HepG2 (cell line): ENCODE measurements at regions not wholly inside any gene's neighbourhood (a gene's known extent, or its start where the extent isn't known, plus 50 kb on each side); places are given as distances from the start of the nearest gene placed in this dataset.

Experiments
- ATAC-seq: fragments of 200-7000 bp; cut with Tn5 transposase; 3 replicates; pipeline ENCODE4 v1.9.1; 2020; ENCODE audit warnings: mild to moderate bottlenecking, moderate library complexity
- BruUV-seq: library from RNA; stranded (reverse); fragments of 400-500 nt; replicated peaks from 2 replicates; lab custom pipeline; 2021; lab: Mats Ljungman, UMichigan
- CTCF ChIA-PET: fragments of 300-600 bp; formaldehyde crosslinking; extraction: SDS; loops from one replicate; lab custom pipeline; 2021; ENCODE audit warnings: low total read pairs, inconsistent platforms, low intra/inter-chr PET ratio; lab: Yijun Ruan, JAX
- POLR2A ChIA-PET: fragments of 350-600 bp; sonication (Branson Sonifier 250); formaldehyde crosslinking; loops from one replicate; lab custom pipeline; 2020; ENCODE audit warnings: antibody characterized with exemption, inconsistent platforms; lab: Yijun Ruan, JAX
- DNase-seq: peaks from one replicate; pipeline ENCODE4 v3.0.0-alpha.2; 2015; ENCODE audit warnings: low spot score
- FAIRE-seq: peaks from 3 replicates; lab custom pipeline; 2011; peaks lifted over from hg19 to GRCh38; lab: Jason Lieb, UNC
- H2AFZ ChIP-seq: one replicate; pipeline ENCODE4 v1.6.1; 2011; ENCODE audit warnings: low read length, inconsistent platforms
- H3K27ac ChIP-seq: fragments of 300-600 bp; 3 replicates; pipeline ENCODE4 v1.8.0; 2011; ENCODE audit warnings: mixed run types, mild to moderate bottlenecking, mixed read lengths, low read length, inconsistent platforms; ENCODE audit not compliant: insufficient read depth; ENCODE audit errors: extremely low read length
- H3K27me3 ChIP-seq, 2 experiments: fragments of 200-600 bp in 1 of 2; 2 replicates in 1 of 2; 3 replicates in 1 of 2; pipeline versions ENCODE4 v1.6.0 to v1.8.0; 2011; ENCODE audit warnings: low read length in 2 of 2, mild to moderate bottlenecking in 2 of 2, moderate library complexity in 2 of 2, inconsistent platforms in 1 of 2; ENCODE audit not compliant: insufficient read depth in 2 of 2, control insufficient read depth in 1 of 2
- H3K36me3 ChIP-seq, 2 experiments: fragments of 200-600 bp in 1 of 2; replicated peaks in 1 of 2; 2 replicates in 1 of 2; 3 replicates in 1 of 2; pipeline versions ENCODE4 v1.5.1 to v1.8.0; 2011; ENCODE audit warnings: low read length in 2 of 2, inconsistent platforms in 1 of 2; ENCODE audit not compliant: insufficient read depth in 2 of 2, control insufficient read depth in 1 of 2
- H3K4me1 ChIP-seq: 2 replicates; pipeline ENCODE4 v1.5.1; 2012; ENCODE audit warnings: low read length, inconsistent platforms; ENCODE audit not compliant: insufficient read depth
- H3K4me2 ChIP-seq: 2 replicates; pipeline ENCODE4 v1.6.0; 2011; ENCODE audit warnings: low read depth, low read length, inconsistent platforms
- H3K4me3 ChIP-seq, 3 experiments: fragments of 200-600 bp in 1 of 3; sonication (generic), shearing (Covaris generic) in 1 of 3; replicated peaks in 1 of 3; 2 replicates each; pipeline ENCODE4 v1.5.1; 2011 to 2016; ENCODE audit warnings: low read length in 3 of 3, inconsistent platforms in 2 of 3, low read depth in 2 of 3, mild to moderate bottlenecking in 2 of 3, control low read depth in 1 of 3, mixed read lengths in 1 of 3; ENCODE audit not compliant: insufficient read depth in 1 of 3
- H3K79me2 ChIP-seq: one replicate; pipeline ENCODE4 v1.6.1; 2011; ENCODE audit warnings: low read length, inconsistent platforms; ENCODE audit not compliant: insufficient read depth
- H3K9ac ChIP-seq: 2 replicates; pipeline ENCODE4 v1.6.0; 2011; ENCODE audit warnings: mild to moderate bottlenecking, low read depth, low read length, inconsistent platforms; ENCODE audit not compliant: insufficient read depth
- H3K9me3 ChIP-seq: 2 replicates; pipeline ENCODE4 v1.5.1; 2012; ENCODE audit warnings: mild to moderate bottlenecking, low read length
- H4K20me1 ChIP-seq: 2 replicates; pipeline ENCODE4 v1.6.0; 2011; ENCODE audit warnings: inconsistent platforms, mild to moderate bottlenecking, low read length, moderate library complexity; ENCODE audit not compliant: insufficient read depth
- CBFB ChIP-seq: sonication (generic); formaldehyde crosslinking; IDR thresholded peaks from 2 replicates; pipeline ENCODE4 v1.4.0; 2020; ENCODE audit warnings: missing genetic modification reagents
- CSRNP1 ChIP-seq: sonication (generic); formaldehyde crosslinking; IDR thresholded peaks from 2 replicates; pipeline ENCODE4 v1.8.1; 2023; ENCODE audit warnings: mild to moderate bottlenecking, missing genetic modification reagents
- ETV5 ChIP-seq: IDR thresholded peaks from 2 replicates; pipeline ENCODE4 v1.6.1; 2018; ENCODE audit warnings: missing biosample characterization, missing genetic modification reagents, inconsistent platforms, borderline replicate concordance
- SNAPC2 ChIP-seq: sonication (generic); formaldehyde crosslinking; IDR thresholded peaks from 2 replicates; pipeline ENCODE4 v1.8.1; 2022; ENCODE audit warnings: mild to moderate bottlenecking, missing genetic modification reagents
- YEATS4 ChIP-seq: sonication (generic); formaldehyde crosslinking; IDR thresholded peaks from 2 replicates; pipeline ENCODE4 v1.4.0; 2020; ENCODE audit warnings: missing genetic modification reagents, borderline replicate concordance
- ZNF414 ChIP-seq: sonication (generic); formaldehyde crosslinking; IDR thresholded peaks from 2 replicates; pipeline ENCODE4 v1.5.0; 2020; ENCODE audit warnings: missing genetic modification reagents
- ZNF558 ChIP-seq: sonication (generic); formaldehyde crosslinking; IDR thresholded peaks from 2 replicates; pipeline ENCODE4 v1.9.0; 2022; ENCODE audit warnings: mild to moderate bottlenecking, missing genetic modification reagents, borderline replicate concordance
- ZNF850 ChIP-seq: sonication (generic); formaldehyde crosslinking; conservative IDR thresholded peaks from 2 replicates; pipeline ENCODE4 v1.9.0; 2021; ENCODE audit warnings: mild to moderate bottlenecking, missing genetic modification reagents
- WGBS: methylation state at CpG from one replicate; pipeline ENCODE4 v1.1.6; 2017; ENCODE audit warnings: low lambda C conversion rate; 5-methylcytosine and 5-hydroxymethylcytosine counted together
- in situ Hi-C: cut with HindIII; loops from 2 replicates; pipeline ENCODE4 v1.10.0; 2017; ENCODE audit warnings: low pct_unique_long_range_greater_than_20kb; ENCODE audit not compliant: extremely low pct_ligation_motif_present
- intact Hi-C: fragments of 100-400 bp; cut with micrococcal nuclease; formaldehyde crosslinking; loops from one replicate; pipeline ENCODE4 v1.10.0; 2022; ENCODE audit not compliant: unreplicated experiment

- no peak overlapping the region for H3K4me2 ChIP-seq
- no peak overlapping the region for H3K4me3 ChIP-seq
- H2AFZ ChIP-seq, result no peak overlapping the region
- TF ChIP-seq ETV5 (CRISPR knock-in tag) (no peak), YEATS4 (CRISPR knock-in tag) (no peak), ZNF414 (CRISPR knock-in tag) (no peak), CBFB (CRISPR knock-in tag) (no peak), SNAPC2 (no peak), ZNF850 (CRISPR knock-in tag) (no peak), ZNF558 (CRISPR knock-in tag) (no peak), CSRNP1 (CRISPR knock-in tag) (no peak)
- H3K79me2 ChIP-seq, result no peaks in the 10 kb centered on the region
- H3K27me3 ChIP-seq, result peaks cover 1 to 32% of the 10 kb centered on the region in 2 experiments; a peak in 4 of 5 replicates
- no peak for ATAC-seq
- no peaks in the 10 kb centered on the region for H3K36me3 ChIP-seq
- no peak overlapping the region for H3K27ac ChIP-seq
- no peaks in the 10 kb centered on the region for H4K20me1 ChIP-seq
- 0 out of 2 replicates have a peak, but pooled peaks cover under 1% of the 10 kb centered on the region for H3K4me1 ChIP-seq
- H3K9me3 ChIP-seq, result no peaks in the 10 kb centered on the region
- CTCF ChIA-PET, result no interaction called here
- no peak for FAIRE-seq
- intact Hi-C loops (no loop called here), in situ Hi-C loops (no loop called here)
- H3K9ac ChIP-seq, result no peak overlapping the region
- WGBS, result 11% methylated on average over 5 of the region's 5 CpGs
- POLR2A ChIA-PET, result no interaction called here
- no peak for DNase-seq
- no TSS peak for BruUV-seq
Observed at GRCh38 chr6:4258733-4259132, 123.4 kb upstream of the ECI2 start.
